T-helper 1 cell treated with Interleukin-12 subunit alpha and Interleukin-12 subunit beta and Interleukin-4 antibody, amounts not matched to agents 30 μg/mL and 1 μg/mL, for 36 hours (primary cell): ENCODE measurements at regions not wholly inside any gene's neighbourhood (a gene's known extent, or its start where the extent isn't known, plus 50 kb on each side); places are given as distances from the start of the nearest gene placed in this dataset.
"Not testable (repeated sequence)": the region's sequence is repeated elsewhere in the genome, so short reads cannot be mapped to it uniquely, and the experiment has no call there.

Experiments used
- H3K27ac Mint-ChIP-seq: one replicate; pipeline ENCODE4 v1.8.0; 2021; ENCODE audit warnings: mild to moderate bottlenecking, mixed read lengths
- H3K27me3 Mint-ChIP-seq: one replicate; pipeline ENCODE4 v1.8.0; 2021; ENCODE audit warnings: low read depth, mixed read lengths
- H3K36me3 Mint-ChIP-seq: one replicate; pipeline ENCODE4 v1.8.0; 2021; ENCODE audit warnings: low read depth, mixed read lengths
- H3K4me1 Mint-ChIP-seq: one replicate; pipeline ENCODE4 v1.8.0; 2021; ENCODE audit warnings: low read depth, mixed read lengths
- H3K4me3 Mint-ChIP-seq: one replicate; pipeline ENCODE4 v1.8.0; 2021; ENCODE audit warnings: mild to moderate bottlenecking, moderate library complexity, mixed read lengths
- H3K9me3 Mint-ChIP-seq: one replicate; pipeline ENCODE4 v1.8.0; 2021; ENCODE audit warnings: mixed read lengths

GRCh38 chr7:108660465-108660864 lies 90.8 kb downstream of the DNAJB9 start:
- Mint-ChIP-seq H3K4me1 (no peaks in the 10 kb centered on the region), H3K27ac (no peak overlapping the region), H3K4me3 (no peak overlapping the region), H3K36me3 (no peaks in the 10 kb centered on the region), H3K9me3 (no peaks in the 10 kb centered on the region), H3K27me3 (no peaks in the 10 kb centered on the region)

GRCh38 chr7:108662783-108663362 lies 93.2 kb downstream of the DNAJB9 start:
- Mint-ChIP-seq H3K4me1 (no peaks in the 10 kb centered on the region), H3K27ac (no peak overlapping the region), H3K9me3 (no peaks in the 10 kb centered on the region), H3K27me3 (no peaks in the 10 kb centered on the region), H3K36me3 (no peaks in the 10 kb centered on the region), H3K4me3 (no peak overlapping the region)

- Mint-ChIP-seq H3K27me3 (peaks cover 3% of the 10 kb centered on the region), H3K9me3 (no peaks in the 10 kb centered on the region), H3K27ac (no peak overlapping the region), H3K4me1 (no peaks in the 10 kb centered on the region), H3K4me3 (no peak overlapping the region), H3K36me3 (no peaks in the 10 kb centered on the region)
These were observed 94.0 kb downstream of the DNAJB9 start for GRCh38 chr7:108663701-108664100.

- Mint-ChIP-seq H3K9me3 (no peaks in the 10 kb centered on the region), H3K27me3 (peaks cover 3% of the 10 kb centered on the region), H3K27ac (no peak overlapping the region), H3K36me3 (no peaks in the 10 kb centered on the region), H3K4me3 (no peak overlapping the region), H3K4me1 (no peaks in the 10 kb centered on the region)
These were observed 97.5 kb downstream of the DNAJB9 start for GRCh38 chr7:108667216-108667615.

- Mint-ChIP-seq H3K27me3 (peaks cover 3% of the 10 kb centered on the region), H3K4me3 (no peak overlapping the region), H3K36me3 (no peaks in the 10 kb centered on the region), H3K4me1 (no peaks in the 10 kb centered on the region), H3K27ac (no peak overlapping the region), H3K9me3 (no peaks in the 10 kb centered on the region)
These were observed 100.3 kb downstream of the DNAJB9 start for GRCh38 chr7:108669958-108670357.

- not testable (repeated sequence) for H3K27me3 Mint-ChIP-seq, H3K27ac Mint-ChIP-seq, H3K9me3 Mint-ChIP-seq, H3K4me1 Mint-ChIP-seq, H3K4me3 Mint-ChIP-seq, H3K36me3 Mint-ChIP-seq
These were observed 104.0 kb downstream of the DNAJB9 start for GRCh38 chr7:108673699-108674098.

GRCh38 chr7:108684629-108685028 lies 115.0 kb downstream of the DNAJB9 start:
- Mint-ChIP-seq H3K9me3 (no peaks in the 10 kb centered on the region), H3K4me3 (no peak overlapping the region), H3K4me1 (no peaks in the 10 kb centered on the region), H3K27me3 (peaks cover 4% of the 10 kb centered on the region), H3K36me3 (no peaks in the 10 kb centered on the region), H3K27ac (no peak overlapping the region)

- no peak overlapping the region for H3K4me3 Mint-ChIP-seq
- H3K27me3 Mint-ChIP-seq: no peaks in the 10 kb centered on the region
- no peaks in the 10 kb centered on the region for H3K36me3 Mint-ChIP-seq
- no peak overlapping the region for H3K27ac Mint-ChIP-seq
- H3K9me3 Mint-ChIP-seq: no peaks in the 10 kb centered on the region
- no peaks in the 10 kb centered on the region for H3K4me1 Mint-ChIP-seq
These were observed 116.8 kb downstream of the DNAJB9 start for GRCh38 chr7:108686494-108686893.

- Mint-ChIP-seq H3K27ac (no peak overlapping the region), H3K4me3 (no peak overlapping the region), H3K9me3 (no peaks in the 10 kb centered on the region), H3K27me3 (no peaks in the 10 kb centered on the region), H3K36me3 (no peaks in the 10 kb centered on the region), H3K4me1 (no peaks in the 10 kb centered on the region)
These were observed 127.6 kb downstream of the DNAJB9 start for GRCh38 chr7:108697254-108697653.

GRCh38 chr7:108711611-108712010 lies 141.9 kb downstream of the DNAJB9 start:
- H3K9me3 Mint-ChIP-seq: no peaks in the 10 kb centered on the region
- H3K4me1 Mint-ChIP-seq: no peaks in the 10 kb centered on the region
- H3K27ac Mint-ChIP-seq: no peak overlapping the region
- H3K4me3 Mint-ChIP-seq: no peak overlapping the region
- H3K36me3 Mint-ChIP-seq: no peaks in the 10 kb centered on the region
- H3K27me3 Mint-ChIP-seq: no peaks in the 10 kb centered on the region

GRCh38 chr7:108716783-108717182 lies 147.1 kb downstream of the DNAJB9 start:
- Mint-ChIP-seq H3K4me3 (no peak overlapping the region), H3K27ac (no peak overlapping the region), H3K36me3 (no peaks in the 10 kb centered on the region), H3K9me3 (no peaks in the 10 kb centered on the region), H3K27me3 (no peaks in the 10 kb centered on the region), H3K4me1 (no peaks in the 10 kb centered on the region)

GRCh38 chr7:108717781-108718180 lies 148.1 kb downstream of the DNAJB9 start:
- no peaks in the 10 kb centered on the region for H3K27me3 Mint-ChIP-seq
- H3K27ac Mint-ChIP-seq: no peak overlapping the region
- no peak overlapping the region for H3K4me3 Mint-ChIP-seq
- no peaks in the 10 kb centered on the region for H3K9me3 Mint-ChIP-seq
- no peaks in the 10 kb centered on the region for H3K36me3 Mint-ChIP-seq
- no peaks in the 10 kb centered on the region for H3K4me1 Mint-ChIP-seq

- Mint-ChIP-seq H3K4me3 (no peak overlapping the region), H3K27me3 (no peaks in the 10 kb centered on the region), H3K4me1 (no peaks in the 10 kb centered on the region), H3K27ac (no peak overlapping the region), H3K9me3 (no peaks in the 10 kb centered on the region), H3K36me3 (no peaks in the 10 kb centered on the region)
These were observed 150.0 kb downstream of the DNAJB9 start for GRCh38 chr7:108719631-108720030.

- Mint-ChIP-seq H3K9me3 (no peaks in the 10 kb centered on the region), H3K4me3 (no peak overlapping the region), H3K4me1 (no peaks in the 10 kb centered on the region), H3K27ac (no peak overlapping the region), H3K36me3 (no peaks in the 10 kb centered on the region), H3K27me3 (no peaks in the 10 kb centered on the region)
These were observed 152.9 kb downstream of the DNAJB9 start for GRCh38 chr7:108722561-108722960.

- no peaks in the 10 kb centered on the region for H3K9me3 Mint-ChIP-seq
- no peaks in the 10 kb centered on the region for H3K4me1 Mint-ChIP-seq
- no peak overlapping the region for H3K27ac Mint-ChIP-seq
- H3K36me3 Mint-ChIP-seq: no peaks in the 10 kb centered on the region
- no peaks in the 10 kb centered on the region for H3K27me3 Mint-ChIP-seq
- H3K4me3 Mint-ChIP-seq: no peak overlapping the region
These were observed 153.7 kb downstream of the DNAJB9 start for GRCh38 chr7:108723381-108723814.
